Right renal pelvis (tissue), 4 donors: ENCODE measurements at regions not wholly inside any gene's neighbourhood (a gene's known extent, or its start where the extent isn't known, plus 50 kb on each side); places are given as distances from the start of the nearest gene placed in this dataset.

Source experiments
- DNase-seq, 4 donors: peaks; one replicate each; pipeline ENCODE4 v3.0.0-alpha.2; 2013; ENCODE audit warnings: low read depth in 4 of 4, low spot score in 3 of 4, missing footprints in 1 of 4

DNA sequence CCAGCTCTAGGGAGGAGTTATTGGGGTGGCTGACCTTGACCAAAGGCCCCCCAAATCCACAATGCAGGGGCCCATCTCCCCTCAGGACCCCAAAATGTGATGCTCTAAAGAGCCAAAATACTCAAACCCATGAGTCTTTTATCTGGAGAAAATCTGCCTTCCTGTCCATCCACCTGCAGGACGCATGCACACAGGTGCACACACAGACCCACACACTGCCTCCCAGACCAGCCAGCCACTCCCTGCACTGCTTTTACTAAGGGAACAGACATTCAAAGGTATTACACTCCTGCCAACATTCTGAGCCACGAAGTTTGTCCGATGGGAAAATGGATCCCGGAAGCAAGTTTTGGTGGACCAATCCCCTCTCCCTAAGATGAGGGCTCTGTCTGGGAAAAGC lies 76.1 kb upstream of the CDH5 start:
- no peak for DNase-seq

DNA sequence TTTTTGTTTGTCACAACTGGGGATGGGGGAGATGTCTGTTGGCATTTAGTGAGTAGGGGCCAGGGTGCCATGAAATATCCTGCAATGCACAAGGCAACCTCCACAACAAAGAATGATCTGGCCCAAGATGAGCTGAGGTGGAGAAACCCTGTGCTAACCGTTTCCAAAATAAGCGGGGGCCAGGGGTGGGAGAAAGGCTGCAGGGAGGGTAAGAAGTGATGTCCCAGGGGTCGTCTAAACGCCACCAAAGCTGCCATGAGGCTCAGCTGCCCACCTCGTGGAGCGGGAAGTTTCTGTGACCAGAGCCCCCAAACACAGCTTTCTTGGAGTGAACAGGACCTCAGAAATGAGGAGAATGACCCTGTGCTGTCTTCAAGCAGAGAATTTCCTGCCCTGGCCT lies 76.5 kb upstream of the CDH5 start:
- DNase-seq: no peak

DNA sequence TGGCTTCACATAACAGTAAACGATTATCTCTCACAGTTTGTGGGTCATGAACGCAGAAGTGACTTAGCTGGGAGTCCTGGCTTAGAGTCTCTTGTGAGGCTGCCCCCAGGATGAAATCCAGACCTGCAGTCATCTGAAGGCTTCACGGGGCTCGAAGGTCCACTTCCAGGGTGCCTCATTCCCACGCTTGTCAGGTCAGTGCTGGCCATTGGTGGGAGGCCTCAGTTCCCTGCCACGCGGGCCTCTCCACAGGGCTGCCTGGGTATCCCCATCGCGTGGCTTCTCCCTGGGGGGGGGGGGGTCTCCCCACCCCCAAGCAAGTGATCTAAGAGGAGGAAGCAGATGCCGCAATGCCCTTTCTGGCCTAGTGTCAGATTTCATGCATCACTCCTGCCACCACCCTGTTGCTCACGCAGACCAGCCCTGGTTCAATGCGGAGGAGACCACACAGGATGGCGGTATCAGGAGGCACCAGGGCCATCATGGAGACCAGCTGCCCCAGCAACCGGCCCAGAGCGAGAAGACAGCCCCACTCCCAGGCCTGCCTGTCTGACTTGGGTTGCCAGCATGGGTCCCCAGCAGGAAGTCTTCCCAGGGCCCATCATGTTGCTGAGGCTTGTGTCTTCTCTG lies 77.3 kb upstream of the CDH5 start:
- no peak for DNase-seq

DNA sequence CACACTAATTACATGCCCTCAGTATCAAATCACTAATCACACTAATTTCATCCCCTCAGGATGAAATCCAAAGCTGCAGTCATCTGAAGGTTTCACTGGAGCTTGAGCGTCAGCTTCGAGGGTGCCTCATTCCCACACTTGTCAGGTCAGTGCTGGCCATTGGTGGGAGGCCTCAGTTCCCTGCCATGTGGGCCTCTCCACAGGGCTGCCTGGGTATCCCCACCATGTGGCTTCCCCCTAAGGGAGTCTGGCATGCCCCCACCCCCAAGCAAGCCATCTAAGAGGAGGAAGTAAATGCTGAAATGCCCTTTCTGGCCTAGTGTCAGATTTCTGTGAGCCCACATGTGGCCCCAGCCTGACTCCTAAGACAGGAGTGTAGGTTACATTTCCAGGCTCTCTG lies 78.6 kb upstream of the CDH5 start:
- no peak for DNase-seq

DNA sequence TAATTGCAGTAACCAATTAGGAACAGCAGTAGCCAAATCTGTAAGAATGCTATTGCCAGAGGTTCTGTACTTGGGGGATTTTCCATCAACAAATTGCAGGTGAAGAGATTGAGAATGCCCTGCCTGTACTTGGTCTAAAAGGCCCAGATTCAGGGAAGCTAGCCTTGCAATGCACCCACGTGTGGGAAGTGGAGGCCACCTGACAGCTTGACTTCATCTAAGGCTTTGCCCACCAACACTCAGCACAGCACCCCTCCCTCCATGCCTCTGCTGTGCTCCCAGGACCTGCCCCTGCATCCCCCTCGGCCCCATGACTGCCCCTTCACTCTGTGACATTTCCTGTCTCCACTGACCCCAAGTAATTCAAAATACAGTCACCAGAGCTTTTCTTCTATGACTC lies 79.1 kb upstream of the CDH5 start:
- DNase-seq: no peak

DNA sequence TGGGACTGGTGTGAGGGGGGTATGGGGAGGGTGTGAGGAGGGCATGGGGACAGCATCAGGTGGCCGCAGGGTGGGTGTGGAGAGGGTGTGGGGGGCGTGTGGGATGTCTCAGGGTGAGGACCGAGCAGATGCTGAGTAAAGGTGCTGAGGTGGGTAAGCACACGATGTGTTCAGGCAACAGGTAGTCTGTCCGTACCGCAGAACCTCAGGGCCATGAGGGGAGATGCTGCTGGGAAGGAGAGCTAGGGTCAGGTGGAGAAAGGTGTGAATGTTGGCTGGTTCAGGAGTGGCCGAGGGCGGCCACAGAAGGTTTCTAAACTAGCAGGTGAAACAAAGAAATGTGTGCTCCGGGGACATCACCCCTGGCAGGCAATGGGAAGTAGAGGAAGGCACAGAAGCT lies 80.0 kb upstream of the CDH5 start:
- no peak for DNase-seq

DNA sequence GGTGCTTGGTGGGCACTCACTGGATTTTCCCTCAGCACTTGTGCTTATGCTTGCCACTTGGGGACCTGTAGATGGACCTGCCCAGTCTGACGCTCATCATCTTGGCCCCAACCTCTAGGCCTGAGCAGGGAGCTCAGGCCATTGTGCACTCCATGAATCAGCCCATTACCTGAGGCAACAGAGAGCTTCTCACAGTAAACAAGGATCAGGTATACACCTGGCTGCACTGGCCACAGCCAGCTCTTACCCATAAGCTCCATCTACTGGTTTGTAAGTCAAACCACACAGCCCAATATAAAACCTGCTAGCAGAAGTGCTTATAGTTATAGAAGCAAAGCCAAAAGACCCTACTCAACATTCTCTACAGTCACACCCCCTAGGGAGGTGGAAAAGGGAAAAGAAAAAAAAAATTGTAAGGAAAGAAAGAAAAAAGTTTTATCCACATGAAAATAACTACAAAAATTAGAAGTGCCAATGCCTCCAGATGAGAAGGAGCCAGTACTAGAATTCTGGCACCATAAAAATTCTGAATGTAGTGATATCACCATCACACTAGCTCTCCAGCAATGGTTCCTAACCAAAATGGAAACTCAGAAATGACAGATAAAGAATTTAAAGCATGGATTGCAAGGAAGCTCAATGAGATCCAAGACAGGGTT lies 87.8 kb upstream of the CDH5 start:
- DNase-seq: no peak

DNA sequence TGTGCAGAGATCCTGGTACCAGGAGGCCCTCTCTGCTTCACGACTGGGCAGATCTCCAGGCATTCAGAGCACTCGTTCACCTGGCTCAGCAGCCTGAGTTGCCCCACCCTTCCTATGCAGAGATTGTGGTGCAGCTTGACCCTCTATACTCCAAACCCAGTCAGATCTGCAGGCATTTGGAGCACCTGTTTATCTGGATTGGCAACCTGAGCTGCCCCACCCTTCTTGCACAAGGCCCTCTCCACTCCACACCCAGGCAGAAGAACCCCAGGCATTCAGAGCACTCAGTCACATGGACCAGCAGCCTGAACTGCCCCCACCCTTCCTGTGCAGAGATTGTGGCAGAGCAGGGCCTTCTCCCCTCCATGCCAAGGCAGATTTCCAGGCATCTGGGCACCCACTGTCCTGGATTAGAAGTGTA lies 88.4 kb upstream of the CDH5 start:
- no peak for DNase-seq

DNA sequence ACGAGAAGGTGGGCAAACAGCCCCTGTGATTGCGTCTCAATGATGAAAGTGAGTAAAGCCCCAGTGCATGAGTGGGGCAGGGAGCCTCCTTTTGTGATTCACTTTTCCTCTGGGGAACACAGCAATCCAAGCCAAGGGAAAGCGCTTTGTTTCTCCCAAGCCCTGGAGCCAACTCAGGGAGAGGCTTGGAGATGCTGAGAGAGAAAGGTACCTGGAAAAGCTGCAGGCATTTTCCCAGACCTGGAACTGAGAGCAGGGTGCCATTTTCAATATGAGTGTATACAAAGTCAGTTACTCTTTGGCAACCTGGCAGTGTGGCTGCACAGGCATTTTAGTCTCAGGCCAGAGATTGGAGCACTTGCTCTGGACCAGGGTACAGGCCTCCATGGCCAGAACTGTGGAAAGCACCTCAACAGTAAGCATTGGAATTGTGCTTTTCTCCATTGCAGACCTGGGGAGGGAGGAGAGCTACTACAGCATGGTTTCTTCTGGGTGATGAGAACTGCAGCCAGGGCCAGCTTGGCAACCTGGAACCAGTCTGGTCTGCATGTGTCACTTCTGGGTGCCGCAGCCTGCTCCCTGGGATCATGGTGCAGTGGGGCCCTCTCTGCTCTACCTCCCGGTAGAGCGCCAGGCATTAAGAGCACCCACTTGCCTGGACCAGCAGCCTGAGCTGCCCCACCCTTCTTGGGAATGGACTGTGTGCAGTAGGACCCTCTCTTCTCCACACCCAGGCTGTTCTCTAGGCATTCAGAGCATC lies 89.0 kb upstream of the CDH5 start:
- DNase-seq: no peak

DNA sequence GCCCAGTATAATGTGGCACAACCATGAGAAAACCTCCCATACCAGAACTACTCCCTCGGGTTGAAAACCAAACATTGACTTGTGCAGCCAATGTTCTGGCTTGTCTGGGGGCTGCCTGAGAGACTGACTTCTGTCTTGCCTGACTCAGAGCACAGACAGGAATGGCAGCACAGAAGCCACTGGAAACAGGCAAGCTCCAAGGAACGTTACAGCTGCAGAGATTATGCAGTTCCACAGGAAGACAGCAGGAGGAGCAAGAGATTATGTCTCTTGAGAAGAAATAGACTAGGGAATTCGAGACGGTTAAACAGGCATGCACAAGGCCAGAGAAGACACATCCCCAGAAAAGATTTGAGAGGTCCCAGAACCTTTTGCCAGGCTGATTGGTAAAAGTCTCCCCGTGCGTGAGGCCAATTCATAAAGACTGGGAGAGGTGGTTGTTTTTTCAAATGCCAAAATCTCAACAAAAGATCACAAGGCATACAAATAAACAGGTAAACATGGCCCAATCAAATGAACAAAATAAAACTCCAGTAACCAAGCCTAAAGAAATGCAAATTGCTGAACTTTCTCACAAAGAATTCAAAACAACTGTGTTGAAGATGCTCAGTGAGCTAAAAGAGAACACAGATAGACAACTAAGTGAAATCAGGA lies 90.6 kb upstream of the CDH5 start:
- no peak for DNase-seq

DNA sequence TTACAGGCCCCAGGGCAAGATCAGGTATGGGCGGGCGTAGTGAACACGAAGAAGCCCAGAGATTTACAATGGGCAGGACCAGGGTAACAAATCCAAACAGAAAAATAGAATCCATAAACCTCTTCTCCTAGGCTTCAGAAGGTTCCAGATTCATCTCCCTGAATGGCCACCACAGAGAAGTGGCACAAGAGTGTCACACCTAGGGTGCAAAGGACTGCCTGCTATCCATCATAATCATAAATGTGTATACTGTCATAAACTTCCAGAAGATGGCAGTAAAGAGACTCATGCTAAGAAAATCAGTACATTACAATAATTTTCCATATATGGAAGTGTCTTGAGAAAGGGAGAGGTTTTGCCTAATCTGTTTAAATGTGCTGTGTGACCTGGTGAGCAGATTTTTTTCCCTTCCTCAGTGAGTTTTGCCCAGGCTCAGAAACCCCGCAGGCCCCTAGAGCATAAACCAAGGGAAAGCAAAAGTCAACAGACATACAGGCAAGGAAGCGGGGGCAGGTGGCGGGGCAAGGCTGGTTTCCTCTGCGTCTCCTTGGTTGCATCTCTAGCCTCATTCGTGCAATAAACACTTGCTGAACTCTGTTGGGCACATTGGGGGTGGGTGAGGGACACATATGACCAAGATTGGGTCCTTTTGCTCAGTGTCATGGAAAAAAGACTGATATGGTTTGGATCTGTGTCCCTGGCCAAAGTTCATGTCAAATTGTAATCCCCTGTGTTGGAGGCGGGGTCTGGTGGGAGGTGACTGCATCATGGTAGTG lies 92.0 kb upstream of the CDH5 start:
- no peak for DNase-seq

DNA sequence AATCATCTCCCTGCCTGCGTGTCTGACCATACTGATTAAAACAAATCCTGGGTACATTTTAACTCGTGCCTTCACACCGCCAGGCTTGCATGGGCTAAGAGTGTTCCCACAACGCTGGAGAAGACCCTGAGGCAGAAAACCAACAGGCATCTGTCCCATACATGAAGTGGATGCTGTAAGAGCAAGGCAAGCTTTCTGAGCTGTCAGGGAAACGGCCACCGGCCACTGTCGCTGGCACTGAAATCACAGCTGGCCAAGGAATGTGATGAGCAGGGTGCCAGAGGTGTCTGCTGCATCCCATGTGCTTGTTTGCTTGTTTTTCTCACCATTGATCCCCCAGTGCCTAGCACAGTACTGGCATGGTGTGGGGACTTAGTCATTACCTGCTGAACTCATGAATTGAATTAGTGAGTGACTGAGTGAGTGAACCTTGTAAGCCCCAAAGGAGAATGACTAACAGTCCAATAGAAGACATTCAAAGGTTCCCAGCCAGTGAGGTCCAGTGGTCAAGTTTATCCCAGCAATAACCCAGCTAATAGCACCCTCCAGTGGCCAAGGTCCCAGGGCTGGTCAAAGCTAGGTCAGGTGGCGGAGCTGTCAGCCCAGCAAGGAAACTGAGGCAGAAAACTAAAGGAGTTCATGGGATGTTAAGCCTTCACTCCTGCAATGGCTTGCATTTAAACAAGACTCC lies 92.7 kb upstream of the CDH5 start:
- DNase-seq: no peak

DNA sequence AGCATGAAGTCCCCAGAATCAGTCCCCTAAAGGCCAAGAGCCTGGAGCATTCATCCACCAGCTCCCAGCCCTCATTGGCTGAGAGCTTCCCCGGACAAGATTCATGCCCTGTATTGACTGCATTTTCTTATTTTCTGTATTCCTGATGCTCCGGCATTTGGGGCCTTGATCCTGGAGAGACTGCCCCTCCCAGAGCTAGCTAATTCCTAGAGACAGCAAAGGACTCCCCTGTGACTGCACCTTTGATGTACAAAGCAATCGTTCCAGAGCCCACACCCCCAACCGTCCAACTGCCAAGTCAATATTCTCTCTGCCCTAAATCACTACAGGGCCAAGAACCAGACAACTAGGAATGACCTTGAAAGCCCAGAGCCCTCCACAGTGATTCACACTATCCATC lies 93.4 kb upstream of the CDH5 start:
- DNase-seq: no peak

DNA sequence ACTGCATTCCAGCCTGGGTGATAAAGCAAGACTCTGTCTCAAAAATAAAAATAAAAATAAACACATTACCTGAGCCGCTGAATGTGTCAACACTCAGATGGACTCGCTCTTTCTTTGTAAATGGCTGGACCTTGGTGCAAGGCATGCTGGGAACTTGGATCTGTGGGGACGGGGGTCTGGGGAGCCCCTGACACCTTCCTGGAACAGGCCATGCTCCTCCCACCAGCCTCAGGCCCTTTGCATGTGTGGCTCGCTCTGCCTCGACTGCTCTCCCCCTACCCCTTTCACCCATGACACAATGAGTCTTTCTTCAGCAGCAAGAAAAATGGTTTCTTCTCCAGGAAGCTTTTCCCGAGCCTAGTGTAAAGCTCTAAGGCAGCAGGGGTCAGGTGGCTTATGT lies 94.0 kb upstream of the CDH5 start:
- DNase-seq: no peak

DNA sequence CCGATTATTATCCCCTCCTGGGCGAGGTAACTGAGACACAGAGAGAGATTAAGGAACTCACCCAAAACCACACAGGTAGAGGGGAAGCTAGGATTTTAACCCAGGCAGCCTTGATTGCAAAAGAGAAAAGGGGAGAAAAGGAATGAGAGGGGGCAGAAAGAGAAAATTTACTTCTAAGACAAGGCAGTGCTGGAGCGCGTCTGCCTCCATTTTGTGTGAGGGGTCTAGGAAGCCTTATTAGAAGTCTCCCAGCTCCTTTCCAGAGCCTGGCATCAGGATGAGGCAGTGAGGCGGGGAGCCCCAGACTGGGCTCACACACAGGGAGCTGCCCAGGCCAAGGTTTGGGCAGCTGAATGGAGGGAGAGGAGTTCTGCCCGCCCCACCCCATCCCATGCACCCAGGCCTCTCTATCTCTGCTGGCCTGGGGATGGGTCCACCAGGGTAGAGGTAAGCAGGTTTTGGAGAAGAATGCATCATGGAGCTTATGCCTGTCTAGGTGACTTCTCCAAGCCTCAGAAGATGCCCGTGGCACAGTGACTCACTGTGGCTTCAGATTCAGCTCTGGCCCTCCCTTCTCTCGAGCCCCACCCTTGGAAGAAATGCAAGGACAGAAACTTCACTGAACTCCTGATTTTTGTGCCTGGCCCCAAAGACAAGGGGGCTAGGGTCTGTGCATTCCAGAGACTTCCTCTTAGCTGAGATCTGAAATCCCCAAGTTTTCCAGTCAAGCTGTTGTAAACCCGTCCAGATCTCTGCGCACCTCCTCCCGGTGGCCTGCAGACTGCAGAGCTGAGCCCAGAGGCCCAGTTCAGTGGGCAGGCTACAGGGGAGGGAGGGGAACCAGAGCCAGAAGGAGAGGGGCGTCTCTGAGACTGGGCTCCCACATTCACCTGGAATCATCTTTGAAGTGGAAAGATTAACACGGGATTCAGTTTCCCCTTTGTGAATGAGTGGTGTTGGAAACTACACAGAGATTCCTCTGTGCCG lies 95.1 kb upstream of the CDH5 start:
- DNase-seq: no peak

DNA sequence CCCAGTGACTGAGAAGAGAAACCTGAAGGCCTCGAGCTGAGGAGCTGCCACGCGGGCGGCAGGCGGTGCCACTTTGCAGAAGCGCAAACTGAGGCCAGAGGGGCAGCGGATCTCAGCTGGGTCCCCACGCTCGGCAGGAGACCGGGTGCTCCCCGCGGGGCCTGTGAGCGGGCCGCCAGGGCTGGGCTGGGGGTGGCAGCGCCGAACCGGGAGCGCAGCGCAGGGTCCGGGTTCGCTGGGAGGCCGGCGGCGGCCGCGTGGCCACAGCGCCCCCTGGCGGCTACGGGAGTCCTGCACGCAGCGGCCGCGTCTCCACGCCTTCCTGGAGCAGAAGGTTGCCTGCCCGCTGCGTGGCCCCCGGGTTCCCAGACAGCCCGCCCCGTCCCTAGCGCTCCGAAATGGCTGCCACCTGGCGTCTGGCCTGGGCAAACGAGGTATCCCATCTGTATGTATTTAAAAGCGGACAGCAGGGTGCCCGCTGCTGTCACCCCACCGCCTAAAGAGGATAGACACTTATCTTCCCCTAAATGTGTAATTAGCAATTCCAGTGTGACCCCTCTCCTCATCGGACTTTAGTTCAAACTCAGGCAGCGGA lies 96.1 kb upstream of the CDH5 start:
- DNase-seq: no peak

DNA sequence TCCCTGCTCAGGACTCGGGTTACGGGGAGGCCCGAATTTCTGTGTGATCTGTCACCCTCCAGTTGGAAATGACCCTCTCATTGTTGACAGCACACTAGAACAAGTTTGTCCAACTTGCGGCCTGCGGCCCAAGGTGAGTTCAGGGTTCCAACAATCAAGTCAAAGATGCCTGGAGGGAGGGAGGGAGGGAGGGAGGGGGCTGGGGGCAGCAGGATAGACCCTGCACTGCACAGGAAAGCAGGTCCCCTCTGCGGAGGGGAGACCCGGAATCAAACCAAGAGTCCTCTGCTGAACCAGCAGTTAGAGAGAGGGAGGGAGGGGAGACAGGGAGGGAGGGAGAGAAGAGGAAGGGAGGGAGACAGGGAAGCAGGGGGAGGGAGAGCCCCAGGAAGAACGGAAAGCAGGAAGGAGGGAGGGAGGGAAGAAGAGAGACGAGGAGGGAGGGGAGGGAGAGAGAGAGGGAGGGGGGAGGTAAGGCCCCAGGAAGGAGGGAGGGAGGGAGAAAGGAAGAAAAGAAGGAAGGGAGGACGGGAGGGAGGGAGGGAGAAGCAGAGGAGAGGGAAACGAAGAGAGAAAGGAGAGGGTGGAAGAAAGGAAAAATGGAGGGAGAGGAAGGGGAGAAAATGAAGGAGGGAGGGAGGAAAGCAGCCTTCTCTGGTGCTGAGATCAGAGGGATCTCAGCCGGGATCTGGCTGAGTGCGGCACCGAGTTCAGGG lies 96.7 kb upstream of the CDH5 start:
- no peak for DNase-seq
